CD8-positive, alpha-beta memory T cell (primary cell): ENCODE measurements at regions not wholly inside any gene's neighbourhood (a gene's known extent, or its start where the extent isn't known, plus 50 kb on each side); places are given as distances from the start of the nearest gene placed in this dataset.
A peak's percentile ranks its signal among the peaks of the same experiment; 100 is the strongest.
"Not testable (repeated sequence)": the region's sequence is repeated elsewhere in the genome, so short reads cannot be mapped to it uniquely, and the experiment has no call there.

Experiments used
- CTCF ChIA-PET: fragments of 350-600 bp; sonication (Branson Sonifier 250); formaldehyde crosslinking; loops from one replicate; lab custom pipeline; 2021; ENCODE audit warnings: antibody characterized with exemption; lab: Charles Lee
- POLR2A ChIA-PET: fragments of 350-600 bp; sonication (Branson Sonifier 250); formaldehyde crosslinking; loops from one replicate; lab custom pipeline; 2021; ENCODE audit warnings: antibody characterized with exemption; lab: Charles Lee
- DNase-seq, 5 donors: peaks; one replicate each; pipeline versions ENCODE4 v3.0.0 to v3.0.0-alpha.2; 2020 to 2022; ENCODE audit warnings: mixed read lengths in 1 of 5
- H3K27ac ChIP-seq: one replicate; pipeline ENCODE4 v1.7.0; 2013; ENCODE audit warnings: low read depth, mild to moderate bottlenecking, low read length, moderate library complexity
- H3K27me3 ChIP-seq: 2 replicates; pipeline ENCODE4 v1.7.0; 2013; ENCODE audit warnings: low read length, mild to moderate bottlenecking; ENCODE audit not compliant: insufficient read depth, poor library complexity, severe bottlenecking
- H3K36me3 ChIP-seq: 2 replicates; pipeline ENCODE4 v1.7.0; 2013; ENCODE audit warnings: mild to moderate bottlenecking, low read length, moderate library complexity; ENCODE audit not compliant: insufficient read depth
- H3K4me1 ChIP-seq: 2 replicates; pipeline ENCODE4 v1.7.0; 2013; ENCODE audit warnings: mild to moderate bottlenecking, low read length, moderate library complexity; ENCODE audit not compliant: insufficient read depth
- H3K4me3 ChIP-seq: 2 replicates; pipeline ENCODE4 v1.7.0; 2013; ENCODE audit warnings: mild to moderate bottlenecking, low read length
- H3K9me3 ChIP-seq: 2 replicates; pipeline ENCODE4 v1.7.0; 2013; ENCODE audit warnings: mild to moderate bottlenecking, low read length
- H3K27ac Mint-ChIP-seq, 8 donors: one replicate each; pipeline ENCODE4 v1.8.0; 2020 to 2021; ENCODE audit warnings: mixed read lengths in 8 of 8, mild to moderate bottlenecking in 6 of 8, inconsistent platforms in 3 of 8, moderate library complexity in 3 of 8
- H3K27me3 Mint-ChIP-seq, 2 donors: one replicate each; pipeline ENCODE4 v1.8.0; 2020 to 2021; ENCODE audit warnings: mixed read lengths in 2 of 2, mild to moderate bottlenecking in 1 of 2, moderate library complexity in 1 of 2
- H3K36me3 Mint-ChIP-seq, 3 donors: one replicate each; pipeline ENCODE4 v1.8.0; 2020 to 2021; ENCODE audit warnings: mixed read lengths in 3 of 3, inconsistent platforms in 1 of 3, mild to moderate bottlenecking in 1 of 3
- H3K4me1 Mint-ChIP-seq, 3 donors: one replicate each; pipeline ENCODE4 v1.8.0; 2020 to 2021; ENCODE audit warnings: mixed read lengths in 3 of 3, inconsistent platforms in 1 of 3, mild to moderate bottlenecking in 1 of 3
- H3K4me3 Mint-ChIP-seq, 7 donors: one replicate each; pipeline ENCODE4 v1.8.0; 2020 to 2021; ENCODE audit warnings: mixed read lengths in 7 of 7, mild to moderate bottlenecking in 6 of 7, moderate library complexity in 4 of 7, inconsistent platforms in 2 of 7
- H3K9me3 Mint-ChIP-seq, 5 donors: one replicate each; pipeline ENCODE4 v1.8.0; 2020 to 2022; ENCODE audit warnings: mixed read lengths in 5 of 5, mild to moderate bottlenecking in 3 of 5, moderate library complexity in 2 of 5, inconsistent platforms in 1 of 5

DNA sequence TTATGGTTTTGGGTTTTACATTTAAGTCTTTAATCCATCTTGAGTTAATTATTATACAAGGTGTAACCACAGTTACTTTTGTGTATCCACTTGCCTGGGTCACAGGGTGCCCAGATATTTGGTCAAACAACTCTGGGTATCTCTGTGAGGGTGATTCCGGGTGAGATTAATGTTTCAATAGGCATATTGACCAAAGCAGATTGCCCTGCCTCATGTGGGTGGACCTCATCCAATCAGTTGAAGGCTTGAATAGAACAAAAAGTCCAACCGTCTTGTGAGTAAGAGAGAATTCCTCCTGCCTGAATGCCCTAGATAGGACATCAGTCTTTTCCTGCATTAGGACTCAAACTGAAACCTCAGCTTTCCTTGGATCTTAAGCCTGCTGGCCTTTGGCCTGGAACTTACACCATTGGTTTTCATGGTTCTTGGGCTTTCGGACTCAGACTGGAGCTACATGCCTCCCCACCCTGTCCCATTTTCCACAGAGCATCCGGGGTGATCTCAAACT, 68.9 kb upstream of the ST8SIA6 start:
- no peak overlapping the region for H3K27ac ChIP-seq
- H3K9me3 Mint-ChIP-seq, result peaks cover 0 to 2% (median 0%) of the 10 kb centered on the region in 5 donors
- H3K9me3 ChIP-seq, result no peaks in the 10 kb centered on the region
- no peaks in the 10 kb centered on the region for H3K36me3 ChIP-seq
- H3K4me1 ChIP-seq, result no peaks in the 10 kb centered on the region
- peaks cover 0 to 3% (median 0%) of the 10 kb centered on the region in 3 donors for H3K36me3 Mint-ChIP-seq
- no peak overlapping the region for H3K4me3 Mint-ChIP-seq
- H3K4me3 ChIP-seq, result no peak overlapping the region
- CTCF ChIA-PET, result no interaction called here
- H3K27me3 ChIP-seq, result no peaks in the 10 kb centered on the region
- no peak overlapping the region for H3K27ac Mint-ChIP-seq
- POLR2A ChIA-PET, result no interaction called here
- peaks cover 7 to 15% of the 10 kb centered on the region in 2 donors for H3K27me3 Mint-ChIP-seq
- DNase-seq, result no peak
- no peaks in the 10 kb centered on the region for H3K4me1 Mint-ChIP-seq

DNA sequence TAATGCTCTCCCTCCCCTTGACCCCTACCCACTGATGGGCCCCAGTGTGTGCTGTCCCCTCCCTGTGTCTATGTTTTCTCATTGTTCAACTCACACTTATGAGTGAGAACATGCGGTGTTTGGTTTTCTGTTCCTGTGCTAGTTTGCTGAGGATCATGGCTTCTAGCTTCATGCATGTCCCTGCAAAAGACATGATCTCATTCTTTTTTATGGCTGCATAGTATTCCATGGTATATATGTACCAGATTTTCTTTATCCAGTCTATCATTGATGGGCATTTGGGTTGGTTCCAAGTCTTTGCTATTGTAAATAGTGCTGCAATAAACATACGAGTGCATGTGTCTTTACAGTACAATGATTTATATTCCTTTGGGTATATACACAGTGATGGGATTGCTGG, 67.9 kb upstream of the ST8SIA6 start:
- H3K9me3 ChIP-seq, H3K36me3 ChIP-seq, H3K9me3 Mint-ChIP-seq, H3K4me3 Mint-ChIP-seq, H3K4me3 ChIP-seq, CTCF ChIA-PET, H3K27ac Mint-ChIP-seq, H3K4me1 ChIP-seq, DNase-seq, H3K36me3 Mint-ChIP-seq, H3K27me3 ChIP-seq, POLR2A ChIA-PET, H3K27ac ChIP-seq, H3K4me1 Mint-ChIP-seq: not testable (repeated sequence)
- H3K27me3 Mint-ChIP-seq, result peaks cover 7 to 12% of the 10 kb centered on the region in 2 donors

DNA sequence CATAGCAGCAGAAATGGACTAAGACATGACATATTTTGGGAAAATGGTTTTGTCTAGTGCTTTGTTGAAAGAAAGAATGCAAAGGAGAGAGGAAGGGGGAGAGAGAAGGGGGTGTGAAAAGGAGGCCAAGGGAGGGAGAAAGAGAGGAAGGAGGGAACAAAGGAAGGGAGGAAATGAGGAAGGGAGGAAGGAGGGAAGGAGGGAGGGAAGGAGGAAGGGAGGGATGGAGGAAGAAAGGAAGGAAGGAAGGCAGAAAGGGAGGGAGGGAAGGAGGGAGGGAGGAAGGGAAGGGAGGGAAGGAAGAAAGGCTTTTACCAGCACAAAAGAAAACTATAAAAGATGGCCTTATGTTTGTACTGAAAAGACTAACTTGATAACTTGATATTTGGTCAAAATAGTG, 65.1 kb upstream of the ST8SIA6 start:
- H3K27me3 Mint-ChIP-seq, result peaks cover 3 to 4% of the 10 kb centered on the region in 2 donors
- no peaks in the 10 kb centered on the region for H3K36me3 ChIP-seq
- peaks cover 0 to 4% (median 0%) of the 10 kb centered on the region in 5 donors for H3K9me3 Mint-ChIP-seq
- DNase-seq, result no peak
- H3K4me1 ChIP-seq, result no peaks in the 10 kb centered on the region
- no peak overlapping the region for H3K27ac ChIP-seq
- ChIA-PET CTCF (no interaction called here), POLR2A (no interaction called here)
- H3K4me3 Mint-ChIP-seq, result no peak overlapping the region
- H3K9me3 ChIP-seq, result no peaks in the 10 kb centered on the region
- no peak overlapping the region for H3K27ac Mint-ChIP-seq
- H3K4me3 ChIP-seq, result no peak overlapping the region
- no peaks in the 10 kb centered on the region for H3K4me1 Mint-ChIP-seq
- H3K27me3 ChIP-seq, result no peaks in the 10 kb centered on the region
- peaks cover 0 to 6% (median 0%) of the 10 kb centered on the region in 3 donors for H3K36me3 Mint-ChIP-seq

DNA sequence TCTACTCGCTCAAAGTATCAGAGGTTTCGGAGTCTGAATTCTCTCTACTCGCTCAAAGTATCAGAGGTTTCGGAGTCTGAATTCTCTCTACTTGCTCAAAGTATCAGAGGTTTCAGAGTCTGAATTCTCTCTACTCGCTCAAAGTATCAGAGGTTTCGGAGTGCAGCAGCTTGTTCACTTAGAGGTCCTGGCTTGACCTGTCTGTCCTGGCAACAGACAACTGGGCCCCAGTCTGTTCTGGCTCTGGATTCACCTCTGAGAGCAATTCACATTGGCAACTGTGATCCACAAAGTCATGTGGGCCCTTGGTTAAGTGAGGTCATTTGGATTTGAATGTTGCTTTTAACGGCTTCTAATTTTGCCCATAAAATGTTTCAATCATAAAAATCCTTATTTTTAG, 63.9 kb upstream of the ST8SIA6 start:
- Histone ChIP-seq H3K4me1 (no peaks in the 10 kb centered on the region), H3K4me3 (no peak overlapping the region), H3K9me3 (no peaks in the 10 kb centered on the region), H3K27ac (no peak overlapping the region), H3K36me3 (no peaks in the 10 kb centered on the region), H3K27me3 (no peaks in the 10 kb centered on the region)
- H3K4me3 Mint-ChIP-seq, result no peak overlapping the region
- peaks cover 0 to 4% (median 0%) of the 10 kb centered on the region in 3 donors for H3K36me3 Mint-ChIP-seq
- no peak overlapping the region for H3K27ac Mint-ChIP-seq
- peaks cover under 1 to 4% of the 10 kb centered on the region in 2 donors for H3K27me3 Mint-ChIP-seq
- H3K4me1 Mint-ChIP-seq, result peaks cover 0 to 3% (median 0%) of the 10 kb centered on the region in 3 donors
- DNase-seq, result no peak
- ChIA-PET CTCF (no interaction called here), POLR2A (no interaction called here)
- H3K9me3 Mint-ChIP-seq, result peaks cover 0 to 4% (median 0%) of the 10 kb centered on the region in 5 donors

DNA sequence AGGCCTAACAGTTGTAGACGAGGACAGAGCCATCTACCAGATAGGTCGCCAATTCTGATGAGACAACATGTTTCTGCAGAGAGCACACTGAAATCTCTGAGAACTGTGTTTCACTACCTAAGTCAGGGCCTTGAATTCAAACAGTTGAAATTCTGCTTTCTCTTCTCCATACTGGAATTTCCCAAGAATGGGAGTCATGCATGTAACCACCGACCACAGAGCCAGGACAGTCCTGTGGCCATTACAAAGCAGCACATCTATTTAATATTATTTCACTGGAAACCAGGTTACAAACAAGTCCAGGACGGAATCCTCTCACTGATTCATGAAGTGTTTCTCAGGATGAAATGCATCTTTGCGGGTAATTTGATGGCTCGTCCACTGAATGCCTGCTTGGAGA, 62.0 kb upstream of the ST8SIA6 start:
- ChIA-PET POLR2A (no interaction called here), CTCF (no interaction called here)
- Mint-ChIP-seq H3K4me3 (no peak overlapping the region), H3K27me3 (peaks cover 0 to 4% of the 10 kb centered on the region in 2 donors), H3K36me3 (peaks cover 0 to 4% (median 0%) of the 10 kb centered on the region in 3 donors), H3K9me3 (peaks cover 0 to 4% (median 0%) of the 10 kb centered on the region in 5 donors), H3K4me1 (peaks cover 9 to 15% (median 13%) of the 10 kb centered on the region in 3 donors), H3K27ac (no peak overlapping the region)
- no peaks in the 10 kb centered on the region for H3K36me3 ChIP-seq
- H3K27ac ChIP-seq, result no peak overlapping the region
- peaks cover under 1% of the 10 kb centered on the region for H3K4me1 ChIP-seq
- no peak overlapping the region for H3K4me3 ChIP-seq
- H3K9me3 ChIP-seq, result no peaks in the 10 kb centered on the region
- H3K27me3 ChIP-seq, result no peaks in the 10 kb centered on the region
- DNase-seq, result no peak

DNA sequence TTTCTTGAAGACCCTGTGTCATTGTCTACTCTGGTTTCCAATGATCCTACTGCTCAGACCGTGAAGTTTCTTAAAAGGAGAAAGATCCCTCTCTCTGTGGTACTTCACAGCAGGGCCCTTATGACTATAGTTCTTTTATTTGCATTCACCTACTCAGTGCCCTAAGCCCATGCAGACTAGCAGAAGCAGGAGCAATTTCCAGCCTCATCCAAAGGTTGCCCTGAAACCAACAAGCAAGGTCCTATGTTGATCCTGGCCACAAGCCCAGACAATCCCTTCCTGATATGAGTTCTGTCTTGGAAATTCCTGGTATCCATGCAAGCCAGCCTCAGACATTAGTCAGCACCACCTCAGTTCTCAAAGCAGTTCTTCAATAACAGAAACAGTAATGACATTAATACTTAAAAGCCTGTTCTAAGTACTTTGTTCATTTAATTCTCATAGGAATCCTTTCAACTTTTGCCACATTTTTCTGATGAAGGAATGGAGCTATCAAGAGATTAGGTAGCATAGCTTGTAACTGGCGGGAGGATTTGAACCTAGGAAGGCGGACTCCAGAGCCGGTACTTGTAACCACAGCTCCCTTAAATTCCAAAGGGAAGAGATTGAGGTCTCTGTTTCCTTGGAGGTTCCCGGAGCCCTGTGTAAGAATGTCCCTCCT, 58.1 kb upstream of the ST8SIA6 start:
- peaks cover 0 to 2% of the 10 kb centered on the region in 2 donors for H3K27me3 Mint-ChIP-seq
- Histone ChIP-seq H3K4me3 (no peak overlapping the region), H3K27me3 (no peaks in the 10 kb centered on the region), H3K27ac (no peak overlapping the region), H3K36me3 (no peaks in the 10 kb centered on the region), H3K9me3 (no peaks in the 10 kb centered on the region), H3K4me1 (peaks cover 30% of the 10 kb centered on the region)
- H3K9me3 Mint-ChIP-seq, result peaks cover 0 to 4% (median 0%) of the 10 kb centered on the region in 5 donors
- POLR2A ChIA-PET, result no interaction called here
- no peak for DNase-seq
- CTCF ChIA-PET, result no interaction called here
- peaks cover 38 to 52% (median 50%) of the 10 kb centered on the region in 3 donors for H3K4me1 Mint-ChIP-seq
- H3K27ac Mint-ChIP-seq, result peak overlapping the region in 7 of 8 donors; percentile 5 to 85 (median 51)
- H3K36me3 Mint-ChIP-seq, result peaks cover 0 to 7% (median 0%) of the 10 kb centered on the region in 3 donors
- no peak overlapping the region for H3K4me3 Mint-ChIP-seq

DNA sequence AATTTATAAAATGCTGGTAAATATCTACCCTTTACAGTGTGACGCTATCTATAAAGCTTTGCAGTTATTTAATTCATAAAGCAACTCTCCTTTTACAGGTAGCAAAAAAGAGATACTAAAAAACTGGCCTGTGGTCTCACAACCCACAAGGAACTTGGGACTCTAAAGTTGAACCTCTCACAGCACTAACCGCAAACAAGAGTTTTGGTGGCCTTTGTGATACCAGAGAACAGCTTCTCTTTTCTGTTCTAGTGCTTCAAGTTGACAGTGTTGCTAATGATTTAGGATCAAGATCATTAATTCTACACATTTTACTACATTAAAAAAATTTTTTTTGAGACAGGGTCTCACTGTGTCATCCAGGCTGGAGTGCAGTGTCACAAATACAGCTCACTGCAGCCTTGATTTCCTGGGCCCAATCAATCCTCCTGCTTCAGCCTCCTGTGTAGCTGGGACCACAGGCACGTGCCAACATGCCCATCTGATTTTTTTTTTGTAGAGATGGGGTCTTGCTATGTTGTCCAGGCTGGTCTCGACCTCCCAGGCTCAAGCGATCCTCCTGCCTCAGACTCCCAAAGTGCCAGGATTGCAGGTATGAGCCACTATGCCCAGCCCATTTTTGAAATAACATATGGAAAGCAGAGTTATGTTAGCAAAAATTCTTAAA, 56.0 kb upstream of the ST8SIA6 start:
- Mint-ChIP-seq H3K4me3 (peak overlapping the region in 5 of 7 donors; percentile 34 to 59 (median 57)), H3K27me3 (no peaks in the 10 kb centered on the region), H3K4me1 (peaks cover 49 to 70% (median 65%) of the 10 kb centered on the region in 3 donors), H3K27ac (peak overlapping the region in 5 of 8 donors; percentile 13 to 87 (median 68)), H3K36me3 (peaks cover 0 to 4% (median 0%) of the 10 kb centered on the region in 3 donors), H3K9me3 (peaks cover 0 to 4% (median 0%) of the 10 kb centered on the region in 5 donors)
- no peak overlapping the region for H3K27ac ChIP-seq
- H3K27me3 ChIP-seq, result no peaks in the 10 kb centered on the region
- POLR2A ChIA-PET, result no interaction called here
- CTCF ChIA-PET, result no interaction called here
- peaks cover 48% of the 10 kb centered on the region for H3K4me1 ChIP-seq
- peak in 1 of 5 donors; percentile 10 for DNase-seq
- no peaks in the 10 kb centered on the region for H3K36me3 ChIP-seq
- no peak overlapping the region for H3K4me3 ChIP-seq
- H3K9me3 ChIP-seq, result no peaks in the 10 kb centered on the region

DNA sequence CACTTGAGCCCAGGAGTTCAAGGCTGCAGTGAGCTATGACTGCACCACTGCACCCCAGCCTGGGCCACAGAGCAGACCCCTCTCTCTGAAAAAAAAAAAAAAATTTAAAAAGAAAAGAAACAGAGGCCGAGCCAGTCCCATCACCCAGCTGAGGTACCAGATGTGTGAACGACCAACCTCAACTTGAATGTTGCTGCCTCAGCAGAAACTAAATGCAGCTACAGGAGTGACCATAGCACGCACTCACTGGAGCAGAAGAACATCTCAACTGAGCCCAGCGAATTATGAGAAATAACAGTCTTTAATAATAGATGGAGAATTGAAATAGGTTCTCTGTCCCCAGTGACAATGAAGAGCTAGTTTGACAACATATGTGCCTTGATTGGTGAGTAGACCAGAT, 53.1 kb upstream of the ST8SIA6 start:
- Histone ChIP-seq H3K4me1 (peaks cover 56% of the 10 kb centered on the region), H3K36me3 (no peaks in the 10 kb centered on the region), H3K9me3 (no peaks in the 10 kb centered on the region), H3K4me3 (no peak overlapping the region), H3K27ac (no peak overlapping the region), H3K27me3 (no peaks in the 10 kb centered on the region)
- Mint-ChIP-seq H3K27ac (peak overlapping the region in 2 of 8 donors; percentile 47 to 68), H3K36me3 (peaks cover 0 to 4% (median 0%) of the 10 kb centered on the region in 3 donors), H3K27me3 (no peaks in the 10 kb centered on the region), H3K4me1 (peaks cover 57 to 85% (median 67%) of the 10 kb centered on the region in 3 donors), H3K9me3 (no peaks in the 10 kb centered on the region), H3K4me3 (peak overlapping the region in 3 of 7 donors; percentile 9 to 50 (median 14))
- CTCF ChIA-PET, result no interaction called here
- no peak for DNase-seq
- POLR2A ChIA-PET, result no interaction called here
